ENCODE measurements at regions not wholly inside any gene's neighbourhood (a gene's known extent, or its start where the extent isn't known, plus 50 kb on each side); places are given as distances from the start of the nearest gene placed in this dataset.

DNA sequence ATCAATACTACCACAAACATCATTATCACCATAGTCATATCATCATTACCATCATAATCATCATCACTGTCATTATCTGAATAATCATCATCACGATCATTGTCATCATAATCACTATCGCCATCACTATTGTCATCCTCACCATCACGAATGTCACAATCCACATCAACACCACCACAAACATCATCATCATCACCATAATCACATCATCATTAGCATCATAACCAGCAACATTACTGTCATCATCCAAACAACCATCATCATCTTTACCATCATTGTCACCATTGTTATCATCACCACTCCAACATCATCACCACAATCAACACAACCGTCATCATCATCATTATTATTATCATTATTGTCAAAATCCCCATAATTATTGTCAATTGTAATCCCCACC, 61.2 kb downstream of the MBD3L1 start:
- Histone ChIP-seq H3K36me3 (no peaks in the 10 kb centered on the region), H3K9me3 (no peaks in the 10 kb centered on the region), H3K4me3 (ENCODE audit: low read depth, low read length) (no peak overlapping the region), H3K27me3 (no peaks in the 10 kb centered on the region), H3K4me1 (no peaks in the 10 kb centered on the region)
- DNase-seq, result no peak
- TF ChIP-seq, protein P1, sequence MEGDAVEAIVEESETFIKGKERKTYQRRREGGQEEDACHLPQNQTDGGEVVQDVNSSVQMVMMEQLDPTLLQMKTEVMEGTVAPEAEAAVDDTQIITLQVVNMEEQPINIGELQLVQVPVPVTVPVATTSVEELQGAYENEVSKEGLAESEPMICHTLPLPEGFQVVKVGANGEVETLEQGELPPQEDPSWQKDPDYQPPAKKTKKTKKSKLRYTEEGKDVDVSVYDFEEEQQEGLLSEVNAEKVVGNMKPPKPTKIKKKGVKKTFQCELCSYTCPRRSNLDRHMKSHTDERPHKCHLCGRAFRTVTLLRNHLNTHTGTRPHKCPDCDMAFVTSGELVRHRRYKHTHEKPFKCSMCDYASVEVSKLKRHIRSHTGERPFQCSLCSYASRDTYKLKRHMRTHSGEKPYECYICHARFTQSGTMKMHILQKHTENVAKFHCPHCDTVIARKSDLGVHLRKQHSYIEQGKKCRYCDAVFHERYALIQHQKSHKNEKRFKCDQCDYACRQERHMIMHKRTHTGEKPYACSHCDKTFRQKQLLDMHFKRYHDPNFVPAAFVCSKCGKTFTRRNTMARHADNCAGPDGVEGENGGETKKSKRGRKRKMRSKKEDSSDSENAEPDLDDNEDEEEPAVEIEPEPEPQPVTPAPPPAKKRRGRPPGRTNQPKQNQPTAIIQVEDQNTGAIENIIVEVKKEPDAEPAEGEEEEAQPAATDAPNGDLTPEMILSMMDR (IDR thresholded peaks at IDR 0.05; ENCODE audit: low read depth, low read length), result no peak

- Histone ChIP-seq H3K27me3 (no peaks in the 10 kb centered on the region), H3K4me1 (no peaks in the 10 kb centered on the region), H3K4me3 (ENCODE audit: low read depth, low read length) (no peak overlapping the region), H3K36me3 (no peaks in the 10 kb centered on the region), H3K9me3 (no peaks in the 10 kb centered on the region)
- TF ChIP-seq, protein P1 (IDR thresholded peaks at IDR 0.05; ENCODE audit: low read depth, low read length), result no peak
- no peak for DNase-seq
Observed at GRCh38 chr19:8897106-8897505, 64.9 kb downstream of the MBD3L1 start.

DNA sequence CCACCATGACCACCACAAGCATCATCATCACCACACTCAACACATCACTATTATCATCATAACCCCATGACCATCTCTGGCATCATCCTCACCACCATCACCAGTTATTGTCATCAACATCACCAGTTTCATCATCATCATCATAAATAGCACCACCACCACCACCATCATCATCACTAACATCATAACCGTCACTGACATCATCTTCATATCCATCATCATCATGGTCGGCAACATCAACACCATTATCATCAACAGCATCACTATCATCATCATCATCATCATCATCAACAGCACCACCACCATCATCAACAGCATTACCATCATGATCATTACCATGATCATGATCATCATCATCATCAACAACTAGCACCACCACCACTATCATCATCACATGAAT, 67.2 kb downstream of the MBD3L1 start:
- Histone ChIP-seq H3K27me3 (no peaks in the 10 kb centered on the region), H3K4me1 (no peaks in the 10 kb centered on the region), H3K9me3 (no peaks in the 10 kb centered on the region), H3K36me3 (no peaks in the 10 kb centered on the region), H3K4me3 (ENCODE audit: low read depth, low read length) (no peak overlapping the region)
- TF ChIP-seq, protein P1 (IDR thresholded peaks at IDR 0.05; ENCODE audit: low read depth, low read length), result no peak
- no peak for DNase-seq

DNA sequence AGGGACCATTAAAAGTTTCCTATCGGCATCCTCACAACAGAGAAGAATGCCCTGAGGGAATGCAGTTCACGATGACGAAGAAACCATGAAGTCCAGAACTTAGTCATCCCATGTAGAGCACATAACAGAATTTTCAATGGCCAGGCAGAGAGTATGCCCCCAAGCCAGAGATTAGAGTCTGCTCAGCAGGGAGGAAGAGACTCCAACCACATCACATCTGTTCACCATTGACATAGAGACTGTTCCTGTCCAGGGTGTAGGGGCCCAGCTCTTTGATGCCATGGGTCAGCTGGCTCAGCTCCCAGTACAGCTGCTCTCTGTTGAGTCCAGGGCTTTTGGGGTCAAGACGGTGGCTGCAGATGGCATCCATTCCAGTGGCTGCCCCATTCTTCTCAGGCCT, 68.2 kb downstream of the MBD3L1 start:
- H3K4me1 ChIP-seq, result no peaks in the 10 kb centered on the region
- no peak overlapping the region for H3K4me3 ChIP-seq (ENCODE audit: low read depth, low read length)
- DNase-seq, result no peak
- no peaks in the 10 kb centered on the region for H3K9me3 ChIP-seq
- TF ChIP-seq, protein P1 (IDR thresholded peaks at IDR 0.05; ENCODE audit: low read depth, low read length), result no peak
- no peaks in the 10 kb centered on the region for H3K27me3 ChIP-seq
- no peaks in the 10 kb centered on the region for H3K36me3 ChIP-seq

DNA sequence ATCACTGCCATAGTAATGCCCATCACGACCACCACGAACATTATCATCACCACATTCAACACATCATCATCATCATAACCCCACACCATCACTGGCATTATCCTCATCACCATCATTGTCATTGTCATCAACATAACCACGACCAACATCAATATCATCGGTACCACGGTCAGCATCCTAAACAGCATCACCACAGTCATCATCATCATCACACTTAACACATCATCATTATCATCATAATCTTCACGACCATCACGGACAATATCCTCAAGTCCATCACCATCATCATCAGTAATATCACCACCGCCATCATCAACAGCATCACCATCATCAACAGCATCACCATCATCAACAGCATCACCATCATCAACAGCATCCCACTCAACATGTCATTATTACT, 70.3 kb downstream of the MBD3L1 start:
- Histone ChIP-seq H3K27me3 (no peaks in the 10 kb centered on the region), H3K9me3 (no peaks in the 10 kb centered on the region), H3K4me3 (ENCODE audit: low read depth, low read length) (no peak overlapping the region), H3K36me3 (no peaks in the 10 kb centered on the region), H3K4me1 (no peaks in the 10 kb centered on the region)
- TF ChIP-seq, protein P1 (IDR thresholded peaks at IDR 0.05; ENCODE audit: low read depth, low read length), result no peak
- DNase-seq, result no peak

DNA sequence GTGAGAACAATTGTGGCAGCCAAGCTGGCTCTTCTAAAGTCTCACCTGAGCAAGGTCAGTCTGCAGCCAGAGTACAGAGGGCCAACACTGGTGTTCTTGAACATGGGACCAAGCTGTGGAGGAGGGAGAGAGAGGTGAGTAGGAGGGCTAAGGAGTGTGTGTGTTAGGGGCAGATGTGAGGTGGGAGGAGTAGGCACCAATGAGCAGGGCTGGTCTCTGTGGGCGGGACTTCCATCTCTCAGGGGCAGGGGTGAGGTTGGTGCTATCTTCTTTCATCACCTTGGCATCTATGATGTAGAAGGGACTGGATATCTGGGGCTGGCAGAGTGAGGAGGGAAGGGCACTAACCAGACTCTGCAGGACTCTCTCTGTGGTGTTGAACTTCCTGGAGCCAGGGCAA, 72.4 kb downstream of the MBD3L1 start:
- no peak overlapping the region for H3K4me3 ChIP-seq (ENCODE audit: low read depth, low read length)
- no peaks in the 10 kb centered on the region for H3K36me3 ChIP-seq
- DNase-seq, result no peak
- no peaks in the 10 kb centered on the region for H3K4me1 ChIP-seq
- no peaks in the 10 kb centered on the region for H3K9me3 ChIP-seq
- TF ChIP-seq, protein P1 (IDR thresholded peaks at IDR 0.05; ENCODE audit: low read depth, low read length), result no peak
- no peaks in the 10 kb centered on the region for H3K27me3 ChIP-seq

All from BE2C (cell line).